Smooth muscle cell (in vitro differentiated cells): ENCODE measurements at regions not wholly inside any gene's neighbourhood (a gene's known extent, or its start where the extent isn't known, plus 50 kb on each side); places are given as distances from the start of the nearest gene placed in this dataset.

Experiments used
- DNase-seq: peaks from one replicate; lab custom pipeline; 2025; ENCODE audit not compliant: unreplicated experiment; lab: John Stamatoyannopoulos, UW
- H2AFZ ChIP-seq: fragments of 200-600 bp; sonication (generic); 2 replicates; pipeline ENCODE4 v1.6.0; 2016; ENCODE audit warnings: antibody characterized with exemption, low read depth, mild to moderate bottlenecking
- H3F3A ChIP-seq: fragments of 200-600 bp; sonication (generic); 2 replicates; pipeline ENCODE4 v1.6.0; 2017; ENCODE audit warnings: antibody characterized with exemption, low read depth
- H3K27ac ChIP-seq: fragments of 200-600 bp; sonication (generic); 2 replicates; pipeline ENCODE4 v1.5.1; 2016; ENCODE audit warnings: low read depth, mild to moderate bottlenecking
- H3K27me3 ChIP-seq: fragments of 200-600 bp; sonication (generic); 2 replicates; pipeline ENCODE4 v1.6.1; 2016; ENCODE audit warnings: low read depth, mild to moderate bottlenecking
- H3K36me3 ChIP-seq: fragments of 200-600 bp; sonication (generic); 2 replicates; pipeline ENCODE4 v1.5.1; 2016; ENCODE audit warnings: low read depth
- H3K4me1 ChIP-seq: fragments of 200-600 bp; sonication (generic); 2 replicates; pipeline ENCODE4 v1.5.1; 2016; ENCODE audit warnings: low read depth
- H3K4me2 ChIP-seq: fragments of 200-600 bp; sonication (generic); 2 replicates; pipeline ENCODE4 v1.6.0; 2016; ENCODE audit warnings: mild to moderate bottlenecking
- H3K4me3 ChIP-seq: fragments of 200-600 bp; sonication (generic); 2 replicates; pipeline ENCODE4 v1.5.1; 2016; ENCODE audit warnings: mild to moderate bottlenecking
- H3K79me2 ChIP-seq: fragments of 200-600 bp; sonication (generic); 2 replicates; pipeline ENCODE4 v1.6.0; 2016; ENCODE audit warnings: low read depth, mild to moderate bottlenecking
- H3K9ac ChIP-seq: fragments of 200-600 bp; sonication (generic); 2 replicates; pipeline ENCODE4 v1.6.0; 2016; ENCODE audit warnings: low read depth
- H3K9me3 ChIP-seq: fragments of 200-600 bp; sonication (generic); replicated peaks from 2 replicates; pipeline ENCODE4 v1.5.1; 2016; ENCODE audit warnings: low read depth
- H4K20me1 ChIP-seq: fragments of 200-600 bp; sonication (generic); 2 replicates; pipeline ENCODE4 v1.6.0; 2016; ENCODE audit warnings: low read depth
- CTCF ChIP-seq: fragments of 200-600 bp; sonication (generic); IDR thresholded peaks from 2 replicates; pipeline ENCODE4 v1.5.1; 2017; ENCODE audit warnings: borderline replicate concordance, mild to moderate bottlenecking, antibody characterized with exemption; ENCODE audit not compliant: insufficient read depth, poor library complexity, severe bottlenecking
- WGBS: methylation state at CpG from one replicate; pipeline ENCODE4 v1.1.7; 2016; ENCODE audit warnings: low lambda C conversion rate; 5-methylcytosine and 5-hydroxymethylcytosine counted together

- H3F3A ChIP-seq: no peaks in the 10 kb centered on the region
- H2AFZ ChIP-seq: no peak overlapping the region
- peaks cover 6% of the 10 kb centered on the region for H3K27me3 ChIP-seq
- no peak overlapping the region for H3K4me2 ChIP-seq
- H3K36me3 ChIP-seq: no peaks in the 10 kb centered on the region
- no peaks in the 10 kb centered on the region for H3K9me3 ChIP-seq
- H4K20me1 ChIP-seq: no peaks in the 10 kb centered on the region
- WGBS: 85% methylated on average over 9 of the region's 9 CpGs
- no peak overlapping the region for H3K9ac ChIP-seq
- TF ChIP-seq CTCF: no peak
- no peaks in the 10 kb centered on the region for H3K79me2 ChIP-seq
- no peaks in the 10 kb centered on the region for H3K4me1 ChIP-seq
- no peak for DNase-seq
- peak overlapping the region; percentile 41 for H3K27ac ChIP-seq
- no peak overlapping the region for H3K4me3 ChIP-seq
These were observed 165.1 kb upstream of the SLC24A3 start for GRCh38 chr20:19047040-19047950.

DNA sequence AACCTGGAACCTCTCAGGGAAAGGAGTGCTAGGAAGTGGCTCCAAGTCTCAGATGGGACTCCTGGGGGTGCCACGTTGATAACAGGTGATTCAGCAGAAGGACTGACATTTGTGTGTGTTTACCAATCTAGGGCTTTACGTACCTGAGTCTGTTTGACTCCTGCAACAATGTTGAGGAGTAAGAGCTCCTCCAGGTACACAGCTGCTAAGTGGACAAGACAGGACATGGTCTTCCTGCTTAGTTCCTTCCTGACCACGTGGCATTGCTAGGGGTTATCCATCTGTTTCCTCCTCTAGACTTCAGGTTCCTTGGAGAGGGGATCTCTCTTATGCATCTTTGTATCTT is 164.5 kb upstream of the SLC24A3 start:
- Histone ChIP-seq H4K20me1 (no peaks in the 10 kb centered on the region), H3K27me3 (no peaks in the 10 kb centered on the region), H3K9ac (no peak overlapping the region), H3K27ac (peak overlapping the region; percentile 41), H3F3A (no peaks in the 10 kb centered on the region), H3K79me2 (no peaks in the 10 kb centered on the region), H3K36me3 (no peaks in the 10 kb centered on the region), H3K9me3 (no peaks in the 10 kb centered on the region), H2AFZ (no peak overlapping the region), H3K4me2 (no peak overlapping the region), H3K4me1 (no peaks in the 10 kb centered on the region), H3K4me3 (no peak overlapping the region)
- 69% methylated on average over 3 of the region's 3 CpGs for WGBS
- no peak for TF ChIP-seq CTCF
- DNase-seq: no peak

GRCh38 chr20:19048995-19049501 is 163.4 kb upstream of the SLC24A3 start:
- no peaks in the 10 kb centered on the region for H3F3A ChIP-seq
- no peaks in the 10 kb centered on the region for H3K9me3 ChIP-seq
- H3K4me1 ChIP-seq: no peaks in the 10 kb centered on the region
- H3K9ac ChIP-seq: no peak overlapping the region
- H4K20me1 ChIP-seq: no peaks in the 10 kb centered on the region
- no peaks in the 10 kb centered on the region for H3K36me3 ChIP-seq
- 41% methylated on average over 9 of the region's 9 CpGs for WGBS
- DNase-seq: no peak
- no peak overlapping the region for H3K27ac ChIP-seq
- H3K4me2 ChIP-seq: no peak overlapping the region
- TF ChIP-seq CTCF: no peak
- H3K4me3 ChIP-seq: no peak overlapping the region
- H2AFZ ChIP-seq: no peak overlapping the region
- no peaks in the 10 kb centered on the region for H3K79me2 ChIP-seq
- no peaks in the 10 kb centered on the region for H3K27me3 ChIP-seq
